Loucy (cell line): ENCODE measurements at regions not wholly inside any gene's neighbourhood (a gene's known extent, or its start where the extent isn't known, plus 50 kb on each side); places are given as distances from the start of the nearest gene placed in this dataset.
A peak's percentile ranks its signal among the peaks of the same experiment; 100 is the strongest.

Source experiments
- H2AFZ ChIP-seq: fragments of 200-600 bp; sonication (generic); 2 replicates; pipeline ENCODE4 v1.6.0; 2016; ENCODE audit warnings: antibody characterized with exemption, mild to moderate bottlenecking, low read length, moderate library complexity
- H3F3A ChIP-seq: fragments of 200-600 bp; 2 replicates; pipeline ENCODE4 v1.6.0; 2016; ENCODE audit warnings: antibody characterized with exemption, low read depth, mild to moderate bottlenecking
- H3K27me3 ChIP-seq: fragments of 200-600 bp; sonication (generic); 2 replicates; pipeline ENCODE4 v1.6.1; 2014; ENCODE audit warnings: low read length, mild to moderate bottlenecking; ENCODE audit not compliant: insufficient read depth, poor library complexity, severe bottlenecking
- H3K36me3 ChIP-seq: fragments of 200-600 bp; sonication (generic); 2 replicates; pipeline ENCODE4 v1.6.1; 2016; ENCODE audit warnings: low read length; ENCODE audit not compliant: insufficient read depth
- H3K4me1 ChIP-seq: fragments of 200-600 bp; sonication (generic); 2 replicates; pipeline ENCODE4 v1.5.1; 2014; ENCODE audit warnings: low read length, mild to moderate bottlenecking; ENCODE audit not compliant: insufficient read depth, poor library complexity, severe bottlenecking
- H3K4me2 ChIP-seq: fragments of 200-600 bp; sonication (generic); 2 replicates; pipeline ENCODE4 v1.6.0; 2014; ENCODE audit warnings: antibody characterized with exemption, low read length, low read depth, mild to moderate bottlenecking; ENCODE audit not compliant: poor library complexity, severe bottlenecking
- H3K4me3 ChIP-seq: fragments of 200-600 bp; sonication (generic); 2 replicates; pipeline ENCODE4 v1.5.1; 2014; ENCODE audit warnings: low read length, mild to moderate bottlenecking, mixed read lengths; ENCODE audit not compliant: poor library complexity, severe bottlenecking
- H3K79me2 ChIP-seq: fragments of 200-600 bp; sonication (generic); 2 replicates; pipeline ENCODE4 v1.6.1; 2014; ENCODE audit warnings: low read length; ENCODE audit not compliant: insufficient read depth
- H3K9ac ChIP-seq: fragments of 200-600 bp; sonication (generic); 2 replicates; pipeline ENCODE4 v1.6.0; 2014; ENCODE audit warnings: mild to moderate bottlenecking, low read depth, low read length, moderate library complexity; ENCODE audit not compliant: poor library complexity, severe bottlenecking
- H3K9me2 ChIP-seq: fragments of 200-600 bp; sonication (generic); replicated peaks from 2 replicates; pipeline ENCODE4 v1.6.1; 2016; ENCODE audit warnings: low read depth, low read length, mixed read lengths
- H3K9me3 ChIP-seq: fragments of 200-600 bp; sonication (generic); 2 replicates; pipeline ENCODE4 v1.6.1; 2014; ENCODE audit warnings: mild to moderate bottlenecking, antibody characterized with exemption, low read length, low read depth; ENCODE audit not compliant: insufficient read depth
- H4K20me1 ChIP-seq: fragments of 200-600 bp; sonication (generic); 2 replicates; pipeline ENCODE4 v1.6.0; 2014; ENCODE audit warnings: antibody characterized with exemption, low read length, mild to moderate bottlenecking; ENCODE audit not compliant: insufficient read depth, poor library complexity, severe bottlenecking
- CTCF ChIP-seq: fragments of 200-600 bp; sonication (generic); conservative IDR thresholded peaks from 2 replicates; pipeline ENCODE4 v1.5.1; 2014; ENCODE audit warnings: mild to moderate bottlenecking, antibody characterized with exemption, low read length
- EZH2phosphoT487 ChIP-seq: fragments of 200-600 bp; IDR thresholded peaks from 2 replicates; pipeline ENCODE4 v1.6.1; 2018; ENCODE audit warnings: antibody characterized with exemption, mild to moderate bottlenecking, moderate library complexity, borderline replicate concordance

GRCh38 chr12:124143726-124144125 lies 151.2 kb upstream of the RFLNA start:
- TF ChIP-seq EZH2phosphoT487 (no peak), CTCF (no peak)
- no peak overlapping the region for H2AFZ ChIP-seq

DNA sequence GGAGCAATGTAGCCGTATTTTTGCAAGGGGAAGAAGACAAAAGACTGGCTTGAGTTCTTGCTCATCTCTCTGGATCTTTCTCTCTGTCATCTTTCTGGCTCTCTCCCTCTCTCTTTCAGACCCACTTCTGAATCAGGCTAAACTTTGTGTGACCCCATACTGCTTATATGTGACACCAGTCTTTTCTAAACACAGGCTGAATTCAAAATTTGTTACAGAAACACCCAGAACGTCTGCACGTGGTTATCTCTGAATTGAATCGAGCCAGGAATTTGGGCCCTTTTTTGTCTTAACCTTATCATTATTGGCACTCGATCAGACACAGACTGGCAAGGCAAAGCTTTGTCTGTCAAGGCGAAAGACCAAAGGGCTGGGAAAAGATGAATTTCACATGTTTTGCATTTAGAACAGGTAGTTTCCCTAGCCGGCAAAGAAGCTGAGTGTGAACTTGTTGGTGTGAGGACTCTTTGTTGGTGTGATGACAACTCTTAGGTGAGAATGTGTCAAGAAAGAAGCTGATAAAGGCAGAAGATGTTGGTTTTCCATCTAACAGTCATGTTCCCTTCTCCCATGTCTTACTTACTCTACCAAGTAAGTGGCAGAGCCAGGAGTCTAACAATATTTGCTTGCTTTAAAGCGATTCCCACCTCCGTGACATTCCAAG lies 150.2 kb upstream of the RFLNA start:
- Histone ChIP-seq H3F3A (no peaks in the 10 kb centered on the region), H3K9ac (no peak overlapping the region), H3K27me3 (no peaks in the 10 kb centered on the region), H3K4me2 (no peak overlapping the region), H3K79me2 (no peaks in the 10 kb centered on the region), H4K20me1 (no peaks in the 10 kb centered on the region), H3K4me1 (peaks cover 18% of the 10 kb centered on the region), H2AFZ (no peak overlapping the region), H3K9me3 (no peaks in the 10 kb centered on the region), H3K9me2 (no peaks in the 10 kb centered on the region), H3K36me3 (no peaks in the 10 kb centered on the region), H3K4me3 (no peak overlapping the region)
- TF ChIP-seq CTCF: no peak
- no peak for TF ChIP-seq EZH2phosphoT487

More at GRCh38 chr12:124143726-124144125, 151.2 kb upstream of the RFLNA start:
- no peaks in the 10 kb centered on the region for H3K79me2 ChIP-seq
- no peak overlapping the region for H3K9ac ChIP-seq
- H3K9me3 ChIP-seq: no peaks in the 10 kb centered on the region
- peaks cover 15% of the 10 kb centered on the region for H3K4me1 ChIP-seq
- H3K4me3 ChIP-seq: no peak overlapping the region
- no peaks in the 10 kb centered on the region for H3K36me3 ChIP-seq
- H3K27me3 ChIP-seq: no peaks in the 10 kb centered on the region
- H3K9me2 ChIP-seq: no peaks in the 10 kb centered on the region
- no peaks in the 10 kb centered on the region for H4K20me1 ChIP-seq
- H3F3A ChIP-seq: no peaks in the 10 kb centered on the region
- no peak overlapping the region for H3K4me2 ChIP-seq

DNA sequence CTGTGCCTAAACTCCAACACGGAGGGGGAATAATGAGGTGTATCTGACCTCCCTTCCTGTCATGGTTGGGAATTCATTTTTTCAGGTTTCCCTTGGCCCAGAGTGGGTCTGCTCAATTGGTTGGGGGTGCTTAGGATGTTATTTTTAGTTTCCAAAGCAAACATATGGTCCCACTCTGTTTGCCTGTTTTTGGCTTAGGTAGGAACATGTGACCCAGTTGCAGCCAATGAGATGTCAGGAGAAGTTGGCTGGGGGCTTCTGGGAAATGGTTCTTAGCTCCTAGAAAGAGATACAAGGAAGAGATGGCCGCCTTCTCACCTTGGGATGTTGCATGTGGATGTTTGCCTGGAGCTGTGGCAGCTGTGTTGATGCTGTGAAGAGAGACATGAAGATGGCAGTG lies 147.9 kb upstream of the RFLNA start:
- no peaks in the 10 kb centered on the region for H3K9me2 ChIP-seq
- no peak for TF ChIP-seq CTCF
- TF ChIP-seq EZH2phosphoT487: no peak
- no peaks in the 10 kb centered on the region for H4K20me1 ChIP-seq
- H3K79me2 ChIP-seq: no peaks in the 10 kb centered on the region
- H3K36me3 ChIP-seq: no peaks in the 10 kb centered on the region
- no peak overlapping the region for H3K4me3 ChIP-seq
- H2AFZ ChIP-seq: peak overlapping the region; percentile 85
- no peaks in the 10 kb centered on the region for H3K9me3 ChIP-seq
- peak overlapping the region; percentile 42 for H3K4me2 ChIP-seq
- no peaks in the 10 kb centered on the region for H3F3A ChIP-seq
- peaks cover 18% of the 10 kb centered on the region for H3K4me1 ChIP-seq
- peak overlapping the region; percentile 48 for H3K9ac ChIP-seq
- H3K27me3 ChIP-seq: no peaks in the 10 kb centered on the region
